HL-60 (cell line): ENCODE measurements at regions not wholly inside any gene's neighbourhood (a gene's known extent, or its start where the extent isn't known, plus 50 kb on each side); places are given as distances from the start of the nearest gene placed in this dataset.
A peak's percentile ranks its signal among the peaks of the same experiment; 100 is the strongest.

Experiments used
- DNase-seq, 2 experiments: peaks; one replicate each; pipeline ENCODE4 v3.0.0-alpha.2; 2010 to 2020; ENCODE audit warnings: low read depth in 1 of 2, low spot score in 1 of 2
- H3K27ac ChIP-seq: fragments of 250-450 bp; sonication (Bioruptor Pico); replicated peaks from 2 replicates; pipeline ENCODE4 v1.5.1; 2020; ENCODE audit warnings: mild to moderate bottlenecking, moderate library complexity
- H3K27me3 ChIP-seq: fragments of 250-450 bp; sonication (Bioruptor Pico); 2 replicates; pipeline ENCODE4 v1.5.1; 2021; ENCODE audit warnings: mild to moderate bottlenecking, moderate library complexity; ENCODE audit not compliant: insufficient read depth, poor library complexity, severe bottlenecking
- H3K4me3 ChIP-seq: replicated peaks from 2 replicates; pipeline ENCODE4 v1.5.1; 2011; ENCODE audit warnings: mild to moderate bottlenecking, control low read depth, low read length; ENCODE audit not compliant: insufficient read depth
- GABPA ChIP-seq: IDR thresholded peaks from 2 replicates; pipeline ENCODE4 v1.6.1; 2012; ENCODE audit warnings: low read depth
- POLR2AphosphoS5 ChIP-seq: IDR thresholded peaks from 2 replicates; pipeline ENCODE4 v1.6.1; 2012; ENCODE audit warnings: low read depth
- SPI1 ChIP-seq: IDR thresholded peaks from 2 replicates; pipeline ENCODE4 v1.6.1; 2012; ENCODE audit warnings: low read depth, mild to moderate bottlenecking, borderline replicate concordance
- TF ChIP-seq, protein P1 (sequence below): IDR thresholded peaks from one replicate; pipeline ENCODE4 v1.5.1; 2011; ENCODE audit warnings: low read length, control low read depth, inconsistent platforms; ENCODE audit not compliant: insufficient read depth
- TF ChIP-seq, protein P2 (sequence below): IDR thresholded peaks from 2 replicates; pipeline ENCODE4 v1.6.1; 2012; ENCODE audit warnings: low read depth; ENCODE audit not compliant: insufficient replicate concordance

DNA sequence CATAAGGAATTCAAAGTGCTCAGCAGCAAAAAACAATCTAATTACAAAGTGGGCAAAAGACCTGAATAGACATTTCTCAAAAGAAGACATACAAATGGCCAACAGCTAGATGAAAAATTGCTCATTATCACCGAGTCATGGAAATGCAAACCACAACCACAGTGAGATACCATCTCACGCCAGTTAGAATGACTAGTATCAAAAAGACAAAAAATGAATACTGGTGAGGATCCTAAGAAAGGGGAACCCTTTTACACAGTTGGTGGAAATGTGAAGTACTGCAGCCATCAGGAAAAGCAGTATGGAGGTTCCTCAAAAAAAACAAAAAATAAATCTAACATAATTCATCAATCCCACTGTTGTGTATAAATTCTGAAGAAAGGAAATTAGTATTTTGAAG is 1206.1 kb downstream of the EFNB2 start:
- TF ChIP-seq GABPA: no peak
- TF ChIP-seq SPI1: peak; percentile 71
- TF ChIP-seq, protein P1, sequence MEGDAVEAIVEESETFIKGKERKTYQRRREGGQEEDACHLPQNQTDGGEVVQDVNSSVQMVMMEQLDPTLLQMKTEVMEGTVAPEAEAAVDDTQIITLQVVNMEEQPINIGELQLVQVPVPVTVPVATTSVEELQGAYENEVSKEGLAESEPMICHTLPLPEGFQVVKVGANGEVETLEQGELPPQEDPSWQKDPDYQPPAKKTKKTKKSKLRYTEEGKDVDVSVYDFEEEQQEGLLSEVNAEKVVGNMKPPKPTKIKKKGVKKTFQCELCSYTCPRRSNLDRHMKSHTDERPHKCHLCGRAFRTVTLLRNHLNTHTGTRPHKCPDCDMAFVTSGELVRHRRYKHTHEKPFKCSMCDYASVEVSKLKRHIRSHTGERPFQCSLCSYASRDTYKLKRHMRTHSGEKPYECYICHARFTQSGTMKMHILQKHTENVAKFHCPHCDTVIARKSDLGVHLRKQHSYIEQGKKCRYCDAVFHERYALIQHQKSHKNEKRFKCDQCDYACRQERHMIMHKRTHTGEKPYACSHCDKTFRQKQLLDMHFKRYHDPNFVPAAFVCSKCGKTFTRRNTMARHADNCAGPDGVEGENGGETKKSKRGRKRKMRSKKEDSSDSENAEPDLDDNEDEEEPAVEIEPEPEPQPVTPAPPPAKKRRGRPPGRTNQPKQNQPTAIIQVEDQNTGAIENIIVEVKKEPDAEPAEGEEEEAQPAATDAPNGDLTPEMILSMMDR: no peak
- peak in 1 of 2 experiments; percentile 48 for DNase-seq

DNA sequence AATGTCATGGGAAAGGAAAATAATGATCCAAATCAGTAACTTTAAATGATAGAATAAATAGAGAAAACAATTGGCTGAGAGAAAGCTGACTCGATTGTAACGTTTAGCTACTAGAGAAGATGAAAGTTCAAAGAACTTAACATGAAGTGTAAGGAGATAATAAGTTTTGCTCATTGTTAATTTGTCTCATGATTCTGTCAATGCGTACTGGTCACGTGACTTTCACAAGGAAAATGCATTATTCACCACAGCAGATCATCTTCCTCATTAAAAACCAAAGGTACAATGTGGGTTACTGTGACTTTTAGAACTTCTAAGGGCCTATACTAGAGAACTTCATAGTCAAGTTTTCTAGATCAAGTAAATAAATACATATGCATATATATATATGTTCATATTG is 1207.2 kb downstream of the EFNB2 start:
- TF ChIP-seq, protein P1: no peak
- no peak for TF ChIP-seq POLR2AphosphoS5
- TF ChIP-seq SPI1: no peak
- TF ChIP-seq GABPA: no peak
- TF ChIP-seq, protein P2, sequence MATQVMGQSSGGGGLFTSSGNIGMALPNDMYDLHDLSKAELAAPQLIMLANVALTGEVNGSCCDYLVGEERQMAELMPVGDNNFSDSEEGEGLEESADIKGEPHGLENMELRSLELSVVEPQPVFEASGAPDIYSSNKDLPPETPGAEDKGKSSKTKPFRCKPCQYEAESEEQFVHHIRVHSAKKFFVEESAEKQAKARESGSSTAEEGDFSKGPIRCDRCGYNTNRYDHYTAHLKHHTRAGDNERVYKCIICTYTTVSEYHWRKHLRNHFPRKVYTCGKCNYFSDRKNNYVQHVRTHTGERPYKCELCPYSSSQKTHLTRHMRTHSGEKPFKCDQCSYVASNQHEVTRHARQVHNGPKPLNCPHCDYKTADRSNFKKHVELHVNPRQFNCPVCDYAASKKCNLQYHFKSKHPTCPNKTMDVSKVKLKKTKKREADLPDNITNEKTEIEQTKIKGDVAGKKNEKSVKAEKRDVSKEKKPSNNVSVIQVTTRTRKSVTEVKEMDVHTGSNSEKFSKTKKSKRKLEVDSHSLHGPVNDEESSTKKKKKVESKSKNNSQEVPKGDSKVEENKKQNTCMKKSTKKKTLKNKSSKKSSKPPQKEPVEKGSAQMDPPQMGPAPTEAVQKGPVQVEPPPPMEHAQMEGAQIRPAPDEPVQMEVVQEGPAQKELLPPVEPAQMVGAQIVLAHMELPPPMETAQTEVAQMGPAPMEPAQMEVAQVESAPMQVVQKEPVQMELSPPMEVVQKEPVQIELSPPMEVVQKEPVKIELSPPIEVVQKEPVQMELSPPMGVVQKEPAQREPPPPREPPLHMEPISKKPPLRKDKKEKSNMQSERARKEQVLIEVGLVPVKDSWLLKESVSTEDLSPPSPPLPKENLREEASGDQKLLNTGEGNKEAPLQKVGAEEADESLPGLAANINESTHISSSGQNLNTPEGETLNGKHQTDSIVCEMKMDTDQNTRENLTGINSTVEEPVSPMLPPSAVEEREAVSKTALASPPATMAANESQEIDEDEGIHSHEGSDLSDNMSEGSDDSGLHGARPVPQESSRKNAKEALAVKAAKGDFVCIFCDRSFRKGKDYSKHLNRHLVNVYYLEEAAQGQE: no peak
- Histone ChIP-seq H3K27ac (no peak overlapping the region), H3K27me3 (no peaks in the 10 kb centered on the region), H3K4me3 (no peak overlapping the region)
- no peak for DNase-seq

More for the DNA sequence above, 1206.1 kb downstream of the EFNB2 start:
- Histone ChIP-seq H3K27me3 (no peaks in the 10 kb centered on the region), H3K4me3 (no peak overlapping the region), H3K27ac (no peak overlapping the region)

DNA sequence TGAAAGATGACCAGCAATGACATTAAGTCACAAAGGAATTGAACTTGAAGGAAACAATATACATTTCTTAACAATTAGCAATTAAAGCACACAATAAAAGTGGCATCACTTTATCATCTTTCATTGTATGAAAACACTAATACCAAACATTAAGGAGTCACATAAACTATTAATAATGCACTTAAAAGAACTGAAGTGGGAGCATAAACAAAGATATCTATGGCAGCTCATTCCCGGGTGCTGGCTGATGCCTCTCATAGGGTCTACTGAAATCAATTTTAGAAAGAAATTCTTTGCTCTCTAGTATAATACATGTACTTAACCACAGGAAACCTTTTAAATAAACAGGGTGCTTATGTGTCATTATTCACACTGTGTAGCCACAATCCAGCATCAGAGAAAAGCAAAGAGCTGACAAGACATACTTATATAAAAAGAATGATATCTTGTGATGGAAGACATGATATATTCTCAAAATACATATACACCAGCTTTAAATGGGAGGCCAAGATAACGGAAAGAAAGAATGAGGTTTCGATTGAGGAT is 1207.8 kb downstream of the EFNB2 start:
- H3K4me3 ChIP-seq: no peak overlapping the region
- H3K27me3 ChIP-seq: no peaks in the 10 kb centered on the region
- TF ChIP-seq, protein P2: no peak
- no peak for DNase-seq
- no peak overlapping the region for H3K27ac ChIP-seq

DNA sequence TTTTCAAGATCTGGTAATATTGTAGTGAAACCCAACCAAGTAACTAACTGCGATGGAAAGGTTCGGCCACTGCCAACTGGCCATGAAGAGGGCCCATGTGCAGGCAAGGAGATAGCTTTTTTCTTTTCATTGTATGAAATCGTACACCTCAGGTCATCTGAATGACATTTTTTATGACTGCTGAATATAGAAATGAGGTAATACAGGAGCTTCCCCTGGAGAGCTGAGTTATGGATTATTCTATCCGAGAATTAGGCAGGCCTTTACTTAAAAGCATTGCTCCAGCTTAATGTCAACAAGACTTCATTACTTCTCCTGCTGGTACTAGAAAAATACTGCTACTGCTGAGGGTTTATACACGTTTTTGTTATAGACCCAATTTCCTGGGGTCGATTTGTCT is 1215.6 kb downstream of the EFNB2 start:
- H3K27ac ChIP-seq: no peak overlapping the region
- TF ChIP-seq POLR2AphosphoS5 (no peak), SPI1 (no peak), GABPA (no peak)
- TF ChIP-seq, protein P1: no peak
- TF ChIP-seq, protein P2: no peak
- H3K27me3 ChIP-seq: no peaks in the 10 kb centered on the region
- no peak for DNase-seq
- H3K4me3 ChIP-seq: no peak overlapping the region
